ENCODE measurements at regions not wholly inside any gene's neighbourhood (a gene's known extent, or its start where the extent isn't known, plus 50 kb on each side); places are given as distances from the start of the nearest gene placed in this dataset.

DNA sequence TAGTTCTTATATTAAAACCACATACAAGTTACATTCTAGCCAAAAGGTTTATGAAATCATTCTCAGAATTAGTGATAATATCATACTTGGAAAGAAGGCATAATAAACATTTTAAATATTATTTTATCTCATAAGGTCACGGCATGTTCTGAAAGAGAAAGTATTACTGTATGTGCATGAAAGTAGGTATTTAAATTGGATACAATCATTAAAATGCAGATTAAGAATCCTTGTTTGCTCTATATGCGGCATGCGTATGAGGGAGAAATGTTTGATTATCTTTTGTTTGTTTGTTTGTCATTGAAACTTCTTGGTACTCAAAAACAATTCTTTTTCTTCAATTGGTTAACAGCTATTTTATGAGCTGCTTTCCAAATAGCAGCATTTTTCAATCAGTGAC, 183.9 kb upstream of the TLL1 start:
- TF ChIP-seq SETDB1 (IDR thresholded peaks at IDR 0.05; ENCODE audit: insufficient read length, low read length) (no peak), ZBTB11 (tag by site-specific recombination; conservative IDR thresholded peaks at IDR 0.05; ENCODE audit: low read depth) (no peak), ZNF155 (tag by site-specific recombination; IDR thresholded peaks at IDR 0.05) (no peak), ZNF416 (tag by site-specific recombination; IDR thresholded peaks at IDR 0.05) (no peak)
- TF ChIP-seq, protein P1, sequence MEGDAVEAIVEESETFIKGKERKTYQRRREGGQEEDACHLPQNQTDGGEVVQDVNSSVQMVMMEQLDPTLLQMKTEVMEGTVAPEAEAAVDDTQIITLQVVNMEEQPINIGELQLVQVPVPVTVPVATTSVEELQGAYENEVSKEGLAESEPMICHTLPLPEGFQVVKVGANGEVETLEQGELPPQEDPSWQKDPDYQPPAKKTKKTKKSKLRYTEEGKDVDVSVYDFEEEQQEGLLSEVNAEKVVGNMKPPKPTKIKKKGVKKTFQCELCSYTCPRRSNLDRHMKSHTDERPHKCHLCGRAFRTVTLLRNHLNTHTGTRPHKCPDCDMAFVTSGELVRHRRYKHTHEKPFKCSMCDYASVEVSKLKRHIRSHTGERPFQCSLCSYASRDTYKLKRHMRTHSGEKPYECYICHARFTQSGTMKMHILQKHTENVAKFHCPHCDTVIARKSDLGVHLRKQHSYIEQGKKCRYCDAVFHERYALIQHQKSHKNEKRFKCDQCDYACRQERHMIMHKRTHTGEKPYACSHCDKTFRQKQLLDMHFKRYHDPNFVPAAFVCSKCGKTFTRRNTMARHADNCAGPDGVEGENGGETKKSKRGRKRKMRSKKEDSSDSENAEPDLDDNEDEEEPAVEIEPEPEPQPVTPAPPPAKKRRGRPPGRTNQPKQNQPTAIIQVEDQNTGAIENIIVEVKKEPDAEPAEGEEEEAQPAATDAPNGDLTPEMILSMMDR (tag by site-specific recombination; IDR thresholded peaks at IDR 0.05), result no peak
